Mucosa of descending colon (tissue), 3 donors: ENCODE measurements at regions not wholly inside any gene's neighbourhood (a gene's known extent, or its start where the extent isn't known, plus 50 kb on each side); places are given as distances from the start of the nearest gene placed in this dataset.
"Not testable (repeated sequence)": the region's sequence is repeated elsewhere in the genome, so short reads cannot be mapped to it uniquely, and the experiment has no call there.

ENCODE experiments used
- ATAC-seq: fragments of 200-7000 bp; cut with Tn5 transposase; one replicate; pipeline ENCODE4 v1.9.1; 2020; ENCODE audit warnings: mild to moderate bottlenecking, moderate library complexity
- DNase-seq, 3 donors: peaks; one replicate each; pipeline ENCODE4 v3.0.0-alpha.2; 2020
- H3K36me3 ChIP-seq: fragments of 200-600 bp; one replicate; pipeline ENCODE4 v1.8.0; 2021; ENCODE audit warnings: low read depth, mild to moderate bottlenecking
- H3K4me1 ChIP-seq: fragments of 200-600 bp; one replicate; pipeline ENCODE4 v1.8.0; 2021; ENCODE audit warnings: low read depth, mild to moderate bottlenecking
- H3K4me3 ChIP-seq: fragments of 200-600 bp; one replicate; pipeline ENCODE4 v1.8.0; 2021; ENCODE audit warnings: mild to moderate bottlenecking
- H3K9me3 ChIP-seq: fragments of 200-600 bp; one replicate; pipeline ENCODE4 v1.8.0; 2021; ENCODE audit warnings: mild to moderate bottlenecking
- intact Hi-C, 2 donors: fragments of 100-400 bp; cut with DNase I in 1 of 2; cut with micrococcal nuclease in 1 of 2; formaldehyde crosslinking; loops; one replicate each; pipeline versions ENCODE4 v1.11.0 to v1.11.1; 2022; cut with DNase I, micrococcal nuclease
- TF ChIP-seq, protein P1 (sequence below): fragments of 200-600 bp; IDR thresholded peaks from one replicate; pipeline ENCODE4 v1.8.0; 2022; ENCODE audit warnings: antibody characterized with exemption, mild to moderate bottlenecking
- donor health status: DM: no; HTN: no; CAD: no; lungs with moderate emphysema.
- donor health status: DM: no; HTN: no; CAD: no.
- donor health status: DM: no; HTN: yes; CAD: no.

- ATAC-seq (no peak), DNase-seq (no peak)
- Histone ChIP-seq H3K4me3 (no peak overlapping the region), H3K4me1 (no peaks in the 10 kb centered on the region), H3K9me3 (no peaks in the 10 kb centered on the region), H3K36me3 (no peaks in the 10 kb centered on the region)
- intact Hi-C loops, result no loop called here
- TF ChIP-seq, protein P1, sequence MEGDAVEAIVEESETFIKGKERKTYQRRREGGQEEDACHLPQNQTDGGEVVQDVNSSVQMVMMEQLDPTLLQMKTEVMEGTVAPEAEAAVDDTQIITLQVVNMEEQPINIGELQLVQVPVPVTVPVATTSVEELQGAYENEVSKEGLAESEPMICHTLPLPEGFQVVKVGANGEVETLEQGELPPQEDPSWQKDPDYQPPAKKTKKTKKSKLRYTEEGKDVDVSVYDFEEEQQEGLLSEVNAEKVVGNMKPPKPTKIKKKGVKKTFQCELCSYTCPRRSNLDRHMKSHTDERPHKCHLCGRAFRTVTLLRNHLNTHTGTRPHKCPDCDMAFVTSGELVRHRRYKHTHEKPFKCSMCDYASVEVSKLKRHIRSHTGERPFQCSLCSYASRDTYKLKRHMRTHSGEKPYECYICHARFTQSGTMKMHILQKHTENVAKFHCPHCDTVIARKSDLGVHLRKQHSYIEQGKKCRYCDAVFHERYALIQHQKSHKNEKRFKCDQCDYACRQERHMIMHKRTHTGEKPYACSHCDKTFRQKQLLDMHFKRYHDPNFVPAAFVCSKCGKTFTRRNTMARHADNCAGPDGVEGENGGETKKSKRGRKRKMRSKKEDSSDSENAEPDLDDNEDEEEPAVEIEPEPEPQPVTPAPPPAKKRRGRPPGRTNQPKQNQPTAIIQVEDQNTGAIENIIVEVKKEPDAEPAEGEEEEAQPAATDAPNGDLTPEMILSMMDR, result no peak
These were observed 152.9 kb upstream of the DAB1 start for GRCh38 chr1:57576756-57577155.

- ATAC-seq, result no peak
- no peaks in the 10 kb centered on the region for H3K9me3 ChIP-seq
- intact Hi-C loops, result no loop called here
- no peaks in the 10 kb centered on the region for H3K4me1 ChIP-seq
- TF ChIP-seq, protein P1, result no peak
- H3K4me3 ChIP-seq, result no peak overlapping the region
- H3K36me3 ChIP-seq, result no peaks in the 10 kb centered on the region
- DNase-seq, result no peak
These were observed 148.2 kb upstream of the DAB1 start for GRCh38 chr1:57572016-57572415.

DNA sequence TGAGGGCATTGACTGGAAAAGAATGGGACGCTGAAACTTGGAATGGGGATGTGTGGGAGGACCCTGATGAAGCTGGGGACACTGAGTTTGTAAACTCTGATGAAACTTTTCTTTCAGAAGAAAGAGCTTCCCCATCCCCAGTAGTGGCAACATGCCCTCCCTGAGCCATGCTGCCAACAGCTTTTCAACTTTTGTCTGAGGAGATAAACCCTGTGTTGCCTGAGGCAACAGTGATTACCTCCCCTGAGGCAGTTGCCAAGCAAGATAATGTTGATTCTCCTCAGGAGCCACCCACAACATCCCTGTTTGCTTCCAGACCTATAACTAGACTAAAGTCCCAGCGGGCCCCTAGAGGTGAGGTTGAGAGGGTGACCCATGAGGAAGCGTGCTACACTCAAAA lies 134.2 kb upstream of the DAB1 start:
- ATAC-seq, H3K36me3 ChIP-seq, H3K4me1 ChIP-seq, DNase-seq, H3K9me3 ChIP-seq, H3K4me3 ChIP-seq, intact Hi-C loops: not testable (repeated sequence)

DNA sequence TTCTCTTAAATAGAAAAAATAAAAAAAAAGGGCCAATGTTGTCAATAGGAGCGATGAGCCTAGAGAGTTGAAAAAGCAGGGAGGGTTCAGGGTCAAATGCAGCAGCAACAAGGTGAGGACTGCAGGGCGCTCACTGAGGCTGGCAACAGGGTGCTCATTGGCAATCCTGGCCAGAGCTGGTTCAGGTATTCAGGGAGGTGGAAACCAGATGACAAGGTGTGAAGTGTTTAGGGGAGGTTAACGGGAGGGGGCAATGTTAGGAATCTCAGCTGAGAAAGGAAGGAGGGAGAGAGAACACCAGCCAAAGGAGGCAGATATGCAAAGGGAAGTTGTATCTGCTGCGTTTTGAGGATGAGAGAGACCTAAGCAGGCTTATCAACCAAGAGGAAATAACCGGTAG lies 129.8 kb upstream of the DAB1 start:
- H3K4me1 ChIP-seq, result no peaks in the 10 kb centered on the region
- no peaks in the 10 kb centered on the region for H3K9me3 ChIP-seq
- TF ChIP-seq, protein P1, result no peak
- no peak for ATAC-seq
- no peaks in the 10 kb centered on the region for H3K36me3 ChIP-seq
- no peak for DNase-seq
- no peak overlapping the region for H3K4me3 ChIP-seq
- intact Hi-C loops, result no loop called here

GRCh38 chr1:57551476-57551875 lies 127.6 kb upstream of the DAB1 start:
- H3K4me3 ChIP-seq, result no peak overlapping the region
- no peaks in the 10 kb centered on the region for H3K4me1 ChIP-seq
- H3K9me3 ChIP-seq, result no peaks in the 10 kb centered on the region
- H3K36me3 ChIP-seq, result no peaks in the 10 kb centered on the region
- DNase-seq (no peak), ATAC-seq (no peak)
- TF ChIP-seq, protein P1, result no peak
- intact Hi-C loops, result no loop called here

DNA sequence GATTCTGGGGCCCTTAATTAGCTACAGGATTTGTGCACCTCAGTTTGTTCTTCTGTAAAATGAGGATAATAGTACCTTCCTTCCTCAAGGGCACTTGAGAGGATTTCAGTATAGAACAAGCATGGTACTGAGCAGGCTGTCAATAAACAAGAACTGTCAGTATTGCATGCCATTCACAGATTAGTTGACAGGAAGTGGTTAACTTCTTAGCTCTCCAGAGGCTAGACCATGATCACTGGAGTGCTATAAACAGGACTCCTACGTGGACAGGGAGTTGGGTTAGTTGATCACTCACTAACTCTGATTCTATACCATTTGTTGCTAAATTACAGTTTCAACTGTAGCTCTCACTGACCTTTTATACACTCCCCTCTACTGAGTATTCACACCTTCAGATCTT lies 126.2 kb upstream of the DAB1 start:
- no peaks in the 10 kb centered on the region for H3K36me3 ChIP-seq
- DNase-seq (no peak), ATAC-seq (no peak)
- no peaks in the 10 kb centered on the region for H3K4me1 ChIP-seq
- TF ChIP-seq, protein P1, result no peak
- H3K4me3 ChIP-seq, result no peak overlapping the region
- no peaks in the 10 kb centered on the region for H3K9me3 ChIP-seq
- intact Hi-C loops, result no loop called here
